Liver (tissue), 8 donors: ENCODE measurements at regions not wholly inside any gene's neighbourhood (a gene's known extent, or its start where the extent isn't known, plus 50 kb on each side); places are given as distances from the start of the nearest gene placed in this dataset.

Experiments
- DNase-seq: peaks from one replicate; pipeline ENCODE4 v3.0.0-alpha.2; 2017; ENCODE audit warnings: low spot score
- H3K27ac ChIP-seq, 2 donors: one replicate each; pipeline ENCODE4 v1.7.0; 2013; ENCODE audit warnings: inconsistent platforms in 2 of 2, low read length in 2 of 2, control low read depth in 1 of 2, low read depth in 1 of 2, mild to moderate bottlenecking in 1 of 2
- H3K27me3 ChIP-seq, 4 donors: one replicate each; pipeline versions ENCODE4 v1.6.1 to v1.7.0; 2013; ENCODE audit warnings: low read length in 3 of 4, inconsistent platforms in 1 of 4, mild to moderate bottlenecking in 1 of 4, moderate library complexity in 1 of 4; ENCODE audit not compliant: control insufficient read depth in 4 of 4, insufficient read depth in 4 of 4
- H3K36me3 ChIP-seq, 4 donors: one replicate each; pipeline versions ENCODE4 v1.6.1 to v1.7.0; 2013; ENCODE audit warnings: low read length in 3 of 4, mild to moderate bottlenecking in 3 of 4, low read depth in 1 of 4, moderate library complexity in 1 of 4; ENCODE audit not compliant: control insufficient read depth in 4 of 4, insufficient read depth in 3 of 4
- H3K4me1 ChIP-seq, 4 donors: one replicate each; pipeline versions ENCODE4 v1.6.1 to v1.7.0; 2013; ENCODE audit warnings: low read length in 3 of 4, mild to moderate bottlenecking in 3 of 4, moderate library complexity in 1 of 4; ENCODE audit not compliant: control insufficient read depth in 4 of 4, insufficient read depth in 4 of 4
- H3K4me3 ChIP-seq, 3 donors: one replicate each; pipeline versions ENCODE4 v1.6.1 to v1.7.0; 2013; ENCODE audit warnings: low read length in 3 of 3, control low read depth in 1 of 3, low read depth in 1 of 3, mild to moderate bottlenecking in 1 of 3
- H3K9ac ChIP-seq, 2 donors: one replicate each; pipeline ENCODE4 v1.7.0; 2013; ENCODE audit warnings: low read length in 2 of 2, mild to moderate bottlenecking in 2 of 2, moderate library complexity in 2 of 2, control low read depth in 1 of 2, low read depth in 1 of 2
- H3K9me3 ChIP-seq, 4 donors: one replicate each; pipeline versions ENCODE4 v1.6.1 to v1.7.0; 2013; ENCODE audit warnings: low read length in 3 of 4; ENCODE audit not compliant: control insufficient read depth in 4 of 4
- ATF3 ChIP-seq: IDR thresholded peaks from 2 replicates; pipeline ENCODE4 v1.6.1; 2016; ENCODE audit warnings: antibody characterized with exemption
- EGR1 ChIP-seq, 2 donors: IDR thresholded peaks; 2 replicates each; pipeline ENCODE4 v1.6.1; 2016 to 2018; ENCODE audit warnings: antibody characterized with exemption in 2 of 2, low read depth in 2 of 2
- FOXA1 ChIP-seq: IDR thresholded peaks from 2 replicates; pipeline ENCODE4 v1.6.1; 2016; ENCODE audit warnings: antibody characterized with exemption
- FOXA2 ChIP-seq: IDR thresholded peaks from 2 replicates; pipeline ENCODE4 v1.6.1; 2016; ENCODE audit warnings: antibody characterized with exemption
- GABPA ChIP-seq, 2 donors: IDR thresholded peaks in 1 of 2; conservative IDR thresholded peaks in 1 of 2; 2 replicates each; pipeline ENCODE4 v1.6.1; 2016; ENCODE audit warnings: antibody characterized with exemption in 2 of 2, mild to moderate bottlenecking in 1 of 2, moderate library complexity in 1 of 2
- HNF4A ChIP-seq, 2 donors: conservative IDR thresholded peaks; 2 replicates each; pipeline ENCODE4 v1.6.1; 2016; ENCODE audit warnings: antibody characterized with exemption in 2 of 2, mild to moderate bottlenecking in 2 of 2
- HNF4G ChIP-seq: IDR thresholded peaks from 2 replicates; pipeline ENCODE4 v1.6.1; 2016; ENCODE audit warnings: antibody characterized with exemption
- JUND ChIP-seq, 2 donors: IDR thresholded peaks; 2 replicates each; pipeline ENCODE4 v1.6.1; 2016; ENCODE audit warnings: antibody characterized with exemption in 2 of 2
- MAX ChIP-seq: IDR thresholded peaks from 2 replicates; pipeline ENCODE4 v1.6.1; 2016; ENCODE audit warnings: antibody characterized with exemption
- NR2F2 ChIP-seq: IDR thresholded peaks from 2 replicates; pipeline ENCODE4 v1.6.1; 2016; ENCODE audit warnings: antibody characterized with exemption
- RAD21 ChIP-seq, 2 donors: IDR thresholded peaks; 2 replicates each; pipeline ENCODE4 v1.6.1; 2016; ENCODE audit warnings: antibody characterized with exemption in 2 of 2, mild to moderate bottlenecking in 2 of 2
- REST ChIP-seq: IDR thresholded peaks from 2 replicates; pipeline ENCODE4 v1.6.1; 2016; ENCODE audit warnings: antibody characterized with exemption, mild to moderate bottlenecking
- RXRA ChIP-seq, 2 donors: IDR thresholded peaks; 2 replicates each; pipeline ENCODE4 v1.6.1; 2017 to 2018; ENCODE audit warnings: antibody characterized with exemption in 2 of 2, mild to moderate bottlenecking in 1 of 2
- SP1 ChIP-seq: IDR thresholded peaks from 2 replicates; pipeline ENCODE4 v1.6.1; 2018; ENCODE audit warnings: antibody characterized with exemption, mild to moderate bottlenecking
- TAF1 ChIP-seq: conservative IDR thresholded peaks from 2 replicates; pipeline ENCODE4 v1.6.1; 2016; ENCODE audit warnings: antibody characterized with exemption, mild to moderate bottlenecking
- YY1 ChIP-seq: IDR thresholded peaks from 2 replicates; pipeline ENCODE4 v1.6.1; 2016; ENCODE audit warnings: antibody characterized with exemption, mild to moderate bottlenecking
- WGBS: extraction: QIAGEN DNeasy Blood & Tissue Kit; methylation state at CpG from one replicate; pipeline ENCODE4 v1.1.7; 2013; 5-methylcytosine and 5-hydroxymethylcytosine counted together
- TF ChIP-seq, protein P1 (sequence below): IDR thresholded peaks from 2 replicates; pipeline ENCODE4 v1.6.1; 2016; ENCODE audit warnings: antibody characterized with exemption
- TF ChIP-seq, protein P2 (sequence below): fragments of 150-350 bp; IDR thresholded peaks from 2 replicates; pipeline ENCODE4 v1.5.1; 2017; ENCODE audit warnings: improper control_type of control experiment, low read depth, low read length; ENCODE audit not compliant: missing input control
- donor health status: healthy.
- donor health status: healthy.
- donor health status: healthy.
- donor health status: healthy.
- donor health status: healthy.

DNA sequence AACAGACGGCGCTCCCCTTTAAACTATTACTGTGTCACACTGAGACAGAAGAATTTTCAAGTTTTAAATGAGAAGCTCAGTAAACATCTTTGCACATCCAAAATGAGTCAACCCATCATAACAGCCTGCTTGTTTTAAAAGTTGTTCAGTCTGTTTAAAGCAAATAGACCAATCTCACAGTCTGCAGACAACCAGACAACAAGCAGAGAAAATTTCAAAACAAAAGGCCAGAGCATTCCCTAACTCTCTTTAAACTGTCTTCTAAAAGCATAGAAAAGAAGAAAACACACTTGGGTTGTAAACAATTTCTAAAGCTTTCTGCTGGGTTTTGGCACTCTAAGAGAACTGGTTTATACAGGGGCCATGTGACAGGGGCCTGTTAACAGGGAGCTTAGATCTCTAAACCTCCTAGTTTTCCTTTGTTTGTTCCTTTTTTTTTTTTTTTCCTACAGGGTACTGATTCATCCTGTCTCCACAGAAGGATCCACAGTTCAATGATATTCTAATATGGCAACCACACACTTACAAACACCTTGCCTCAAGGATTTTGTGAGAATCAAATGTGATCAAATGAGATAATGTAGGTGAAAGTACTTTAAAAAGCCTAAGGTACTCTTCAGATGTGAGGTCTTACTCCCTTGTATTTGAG lies 100.8 kb upstream of the MAML3 start:
- no peak overlapping the region for H3K4me3 ChIP-seq
- WGBS: 97% methylated on average over 2 of the region's 2 CpGs
- DNase-seq: no peak
- no peaks in the 10 kb centered on the region for H3K36me3 ChIP-seq
- no peaks in the 10 kb centered on the region for H3K27me3 ChIP-seq
- TF ChIP-seq, protein P1, sequence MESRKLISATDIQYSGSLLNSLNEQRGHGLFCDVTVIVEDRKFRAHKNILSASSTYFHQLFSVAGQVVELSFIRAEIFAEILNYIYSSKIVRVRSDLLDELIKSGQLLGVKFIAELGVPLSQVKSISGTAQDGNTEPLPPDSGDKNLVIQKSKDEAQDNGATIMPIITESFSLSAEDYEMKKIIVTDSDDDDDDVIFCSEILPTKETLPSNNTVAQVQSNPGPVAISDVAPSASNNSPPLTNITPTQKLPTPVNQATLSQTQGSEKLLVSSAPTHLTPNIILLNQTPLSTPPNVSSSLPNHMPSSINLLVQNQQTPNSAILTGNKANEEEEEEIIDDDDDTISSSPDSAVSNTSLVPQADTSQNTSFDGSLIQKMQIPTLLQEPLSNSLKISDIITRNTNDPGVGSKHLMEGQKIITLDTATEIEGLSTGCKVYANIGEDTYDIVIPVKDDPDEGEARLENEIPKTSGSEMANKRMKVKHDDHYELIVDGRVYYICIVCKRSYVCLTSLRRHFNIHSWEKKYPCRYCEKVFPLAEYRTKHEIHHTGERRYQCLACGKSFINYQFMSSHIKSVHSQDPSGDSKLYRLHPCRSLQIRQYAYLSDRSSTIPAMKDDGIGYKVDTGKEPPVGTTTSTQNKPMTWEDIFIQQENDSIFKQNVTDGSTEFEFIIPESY: no peak
- no peak for TF ChIP-seq YY1
- TF ChIP-seq REST: no peak
- no peak for TF ChIP-seq TAF1
- no peak for TF ChIP-seq RXRA (IDR thresholded peaks at IDR 0.05)
- TF ChIP-seq, protein P2, sequence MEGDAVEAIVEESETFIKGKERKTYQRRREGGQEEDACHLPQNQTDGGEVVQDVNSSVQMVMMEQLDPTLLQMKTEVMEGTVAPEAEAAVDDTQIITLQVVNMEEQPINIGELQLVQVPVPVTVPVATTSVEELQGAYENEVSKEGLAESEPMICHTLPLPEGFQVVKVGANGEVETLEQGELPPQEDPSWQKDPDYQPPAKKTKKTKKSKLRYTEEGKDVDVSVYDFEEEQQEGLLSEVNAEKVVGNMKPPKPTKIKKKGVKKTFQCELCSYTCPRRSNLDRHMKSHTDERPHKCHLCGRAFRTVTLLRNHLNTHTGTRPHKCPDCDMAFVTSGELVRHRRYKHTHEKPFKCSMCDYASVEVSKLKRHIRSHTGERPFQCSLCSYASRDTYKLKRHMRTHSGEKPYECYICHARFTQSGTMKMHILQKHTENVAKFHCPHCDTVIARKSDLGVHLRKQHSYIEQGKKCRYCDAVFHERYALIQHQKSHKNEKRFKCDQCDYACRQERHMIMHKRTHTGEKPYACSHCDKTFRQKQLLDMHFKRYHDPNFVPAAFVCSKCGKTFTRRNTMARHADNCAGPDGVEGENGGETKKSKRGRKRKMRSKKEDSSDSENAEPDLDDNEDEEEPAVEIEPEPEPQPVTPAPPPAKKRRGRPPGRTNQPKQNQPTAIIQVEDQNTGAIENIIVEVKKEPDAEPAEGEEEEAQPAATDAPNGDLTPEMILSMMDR: no peak
- no peak for TF ChIP-seq FOXA1
- TF ChIP-seq SP1: no peak
- no peak for TF ChIP-seq GABPA (IDR thresholded peaks at IDR 0.05 in 1 of 2, conservative IDR thresholded peaks at IDR 0.05 in 1 of 2)
- TF ChIP-seq FOXA2: no peak
- TF ChIP-seq JUND (IDR thresholded peaks at IDR 0.05): no peak
- TF ChIP-seq NR2F2: no peak
- no peak for TF ChIP-seq ATF3
- no peak for TF ChIP-seq MAX
- TF ChIP-seq RAD21 (IDR thresholded peaks at IDR 0.05): no peak
- TF ChIP-seq HNF4G: no peak
- no peak for TF ChIP-seq HNF4A (conservative IDR thresholded peaks at IDR 0.05)
- TF ChIP-seq EGR1 (IDR thresholded peaks at IDR 0.05; ENCODE audit: low read depth in 2 of 2): no peak
- H3K9me3 ChIP-seq: no peaks in the 10 kb centered on the region
- peaks cover 0 to 4% (median 2%) of the 10 kb centered on the region in 4 donors for H3K4me1 ChIP-seq
- no peak overlapping the region for H3K9ac ChIP-seq
- H3K27ac ChIP-seq: no peak overlapping the region
